NCI-H82 treated with DMSO at 0.1 percent for 48 hours (cell line): ENCODE measurements at regions not wholly inside any gene's neighbourhood (a gene's known extent, or its start where the extent isn't known, plus 50 kb on each side); places are given as distances from the start of the nearest gene placed in this dataset.
"Not testable (repeated sequence)": the region's sequence is repeated elsewhere in the genome, so short reads cannot be mapped to it uniquely, and the experiment has no call there.

Experiments
- DNase-seq: peaks from one replicate; lab custom pipeline; 2025; ENCODE audit not compliant: unreplicated experiment; lab: John Stamatoyannopoulos, UW

GRCh38 chr19:28578786-28579505 is 634.0 kb downstream of the UQCRFS1 start:
- no peak for DNase-seq

GRCh38 chr19:28578208-28578607 is 634.7 kb downstream of the UQCRFS1 start:
- DNase-seq: no peak

GRCh38 chr19:28577666-28578065 is 635.3 kb downstream of the UQCRFS1 start:
- DNase-seq: no peak

DNA sequence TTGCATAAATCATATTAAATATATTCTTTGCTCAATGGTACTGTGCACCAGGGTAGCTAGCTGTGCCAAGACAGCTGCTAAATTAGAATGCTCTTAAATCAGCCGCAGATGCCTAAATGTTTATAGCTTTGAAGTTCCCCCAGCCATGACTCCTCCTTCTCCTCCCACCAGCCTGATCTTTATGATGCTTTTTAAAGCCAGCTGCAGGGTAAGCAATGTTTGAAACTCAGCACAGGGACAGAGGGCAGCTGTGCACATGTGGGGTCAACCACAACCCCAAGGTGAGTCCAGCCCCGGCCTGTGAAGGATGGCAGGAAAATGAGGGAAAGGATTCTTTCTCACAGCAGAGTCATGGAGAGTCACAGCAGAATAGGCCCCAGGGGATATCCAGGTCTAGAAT is 635.7 kb downstream of the UQCRFS1 start:
- no peak for DNase-seq

DNA sequence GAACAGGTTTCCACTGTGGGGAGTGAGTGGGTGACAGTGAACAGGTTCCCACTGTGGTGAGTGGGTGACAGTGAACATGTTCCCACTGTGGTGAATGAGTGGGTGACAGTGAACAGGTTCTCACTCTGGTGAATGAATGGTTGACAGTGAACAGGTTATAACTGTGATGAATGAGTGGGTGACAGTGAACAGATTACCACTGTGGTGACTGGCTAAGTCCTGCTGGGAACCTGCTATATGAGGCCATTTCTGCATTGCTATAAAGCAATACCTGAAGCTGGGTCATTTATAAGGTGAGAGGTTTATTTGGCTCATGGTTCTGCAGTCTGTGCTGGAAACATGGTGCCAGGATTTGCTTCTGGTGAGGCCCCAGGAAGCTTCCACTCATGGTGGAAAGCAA is 637.1 kb downstream of the UQCRFS1 start:
- no peak for DNase-seq

DNA sequence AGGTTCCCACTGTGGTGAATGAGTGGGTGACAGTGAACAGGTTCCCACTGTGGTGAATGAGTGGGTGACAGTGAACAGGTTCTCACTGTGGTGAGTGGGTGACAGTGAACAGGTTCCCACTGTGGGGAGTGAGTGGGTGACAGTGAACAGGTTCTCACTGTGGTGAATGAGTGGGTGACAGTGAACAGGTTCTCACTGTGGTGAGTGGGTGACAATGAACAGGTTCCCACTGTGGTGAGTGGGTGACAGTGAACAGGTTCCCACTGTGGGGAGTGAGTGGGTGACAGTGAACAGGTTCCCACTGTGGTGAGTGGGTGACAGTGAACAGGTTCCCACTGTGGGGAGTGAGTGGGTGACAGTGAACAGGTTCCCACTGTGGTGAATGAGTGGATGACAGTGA is 637.6 kb downstream of the UQCRFS1 start:
- DNase-seq: not testable (repeated sequence)

GRCh38 chr19:28574212-28574611 is 638.7 kb downstream of the UQCRFS1 start:
- no peak for DNase-seq

DNA sequence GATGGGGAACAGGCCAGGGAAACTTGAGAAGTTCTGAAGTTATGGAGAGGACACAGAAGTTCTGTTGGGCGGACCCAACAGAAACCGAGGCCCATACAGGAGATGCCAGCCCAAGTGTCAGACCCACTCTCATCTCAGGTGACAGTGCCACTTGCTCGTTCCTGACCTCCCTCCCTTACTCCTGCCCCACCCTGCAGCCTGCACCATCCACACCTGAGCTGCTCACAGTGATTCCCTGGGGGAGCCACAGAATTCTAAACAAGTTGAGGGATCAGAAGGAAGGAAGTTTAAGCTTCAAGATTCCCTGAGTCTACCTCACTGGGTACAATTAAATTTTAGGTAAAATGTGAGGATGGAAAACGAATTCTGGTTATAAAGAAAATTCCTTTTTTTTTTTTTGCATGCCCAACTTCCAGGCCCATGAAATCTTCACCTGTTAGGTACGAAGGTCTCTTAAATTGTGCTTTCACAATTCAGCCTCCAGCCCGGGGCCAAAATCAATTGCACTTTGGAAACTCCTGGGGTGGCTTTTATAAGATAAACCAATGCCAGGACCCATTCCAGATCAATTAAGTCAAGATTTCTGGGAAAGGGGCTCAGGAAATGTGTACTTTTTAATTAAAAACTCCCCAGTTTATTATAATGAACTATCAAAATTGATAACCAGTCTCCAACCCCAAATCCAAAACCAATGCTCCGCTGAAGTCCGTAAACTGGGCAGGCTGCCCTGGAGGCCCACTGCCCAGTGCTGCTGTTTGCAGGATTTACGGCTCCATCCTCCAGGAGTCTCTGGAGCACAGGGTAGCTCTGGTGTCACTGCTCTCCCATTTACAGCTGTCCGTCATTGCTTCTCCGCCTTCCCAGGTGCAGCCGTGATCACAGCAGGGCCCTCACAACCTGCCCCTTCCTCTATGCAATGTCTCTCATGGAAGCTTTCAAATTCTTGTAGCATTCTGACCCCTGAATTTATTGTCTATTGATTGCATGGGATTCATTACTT is 643.5 kb downstream of the UQCRFS1 start:
- DNase-seq: no peak

DNA sequence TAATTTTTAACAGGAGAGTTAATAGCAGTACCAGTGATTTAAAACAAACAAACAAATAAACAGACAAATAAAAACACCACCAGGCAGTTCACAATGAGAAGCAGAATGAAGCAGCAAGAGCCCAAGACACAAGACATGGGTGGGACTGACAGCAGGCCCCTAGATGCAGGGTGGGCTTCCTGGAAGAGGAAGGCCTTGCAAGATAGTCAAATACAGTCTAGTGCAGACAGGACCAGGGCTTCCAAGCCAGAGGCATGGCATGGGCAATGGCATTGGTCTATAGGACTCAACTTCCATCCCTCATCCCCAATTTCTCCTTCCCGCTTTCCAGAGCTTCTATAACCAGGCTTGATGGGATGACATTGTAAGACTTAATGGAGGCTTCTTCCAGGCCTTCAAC is 645.1 kb downstream of the UQCRFS1 start:
- DNase-seq: no peak

DNA sequence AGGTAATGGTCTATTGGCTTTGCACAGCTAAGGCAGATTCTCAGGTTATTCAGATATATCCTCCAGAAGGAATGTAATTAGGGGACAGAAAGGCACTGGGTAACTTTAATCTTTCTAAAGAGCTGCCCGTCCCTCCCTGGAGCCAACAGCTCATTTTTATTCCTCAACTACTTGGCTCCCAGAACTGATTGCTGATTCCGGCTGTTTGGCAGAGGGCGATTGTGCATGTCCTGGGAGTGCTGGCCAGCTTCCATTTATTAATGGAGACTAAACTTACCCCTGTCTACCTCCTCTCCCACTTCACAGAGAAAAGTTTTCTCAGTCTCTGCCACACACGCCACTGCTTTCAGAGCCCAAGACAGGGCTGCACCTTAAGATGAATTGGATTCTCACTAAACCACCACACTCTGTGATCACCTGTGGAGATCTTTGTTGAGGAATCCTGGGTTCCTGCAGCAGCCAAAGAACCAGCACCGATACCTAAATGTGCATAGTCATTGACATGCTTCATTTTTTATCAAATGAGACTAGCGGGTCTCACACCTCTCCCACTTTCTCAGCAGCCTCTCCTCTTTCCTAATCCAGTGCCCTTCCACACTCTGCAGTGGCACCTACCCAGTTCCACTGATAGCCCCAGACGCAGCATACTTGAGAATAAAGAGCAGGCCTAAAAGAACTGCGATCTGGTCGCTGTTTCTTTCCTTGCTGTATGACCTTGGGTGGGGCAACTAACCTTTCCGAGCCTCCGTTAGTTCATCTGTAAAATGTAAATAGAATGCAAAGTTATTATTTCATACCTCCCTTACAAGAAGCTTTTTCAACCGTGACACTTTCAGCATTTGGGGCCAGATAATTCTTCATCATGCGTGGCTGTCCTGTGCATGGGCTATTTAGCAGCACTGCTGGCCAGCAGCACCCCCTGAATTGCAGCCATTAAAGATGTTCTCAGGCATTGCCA is 648.7 kb downstream of the UQCRFS1 start:
- DNase-seq: no peak

DNA sequence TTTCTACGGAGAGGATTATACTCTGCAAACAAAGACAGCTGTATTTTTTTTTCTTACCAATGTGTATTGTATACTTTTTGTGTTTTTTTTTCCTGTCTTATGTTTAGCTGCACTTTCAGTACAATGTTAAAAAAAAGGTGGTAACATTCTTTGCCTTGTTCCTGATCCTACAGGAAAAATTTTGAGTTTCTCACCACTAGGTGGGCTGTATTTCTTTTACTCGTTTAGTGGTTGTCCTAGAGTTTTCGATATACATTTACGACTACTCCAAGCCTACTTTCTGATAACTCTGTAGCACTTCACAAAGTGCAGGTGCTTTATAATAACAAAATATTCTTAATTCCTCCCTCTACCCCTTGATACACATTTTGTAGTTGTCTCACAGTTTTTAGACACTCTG is 652.2 kb downstream of the UQCRFS1 start:
- DNase-seq: no peak

DNA sequence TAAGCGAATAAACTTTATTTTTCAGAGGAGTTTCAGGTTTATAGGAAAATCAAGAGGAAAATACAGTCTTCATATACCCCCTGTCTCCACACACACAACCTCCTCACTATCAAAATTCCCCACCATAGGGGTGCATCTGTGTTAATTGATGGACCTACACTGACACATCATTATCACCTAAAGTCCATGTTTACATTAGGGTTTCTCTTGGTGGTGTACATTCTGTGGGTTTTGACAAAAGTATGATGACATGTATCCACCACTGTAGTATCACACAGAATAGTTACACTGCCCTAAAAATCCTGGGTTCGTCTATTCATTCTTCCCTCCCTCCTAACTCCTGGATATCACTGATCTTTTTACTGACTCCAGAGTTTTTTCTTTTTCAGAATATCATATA is 654.2 kb downstream of the UQCRFS1 start:
- DNase-seq: no peak

DNA sequence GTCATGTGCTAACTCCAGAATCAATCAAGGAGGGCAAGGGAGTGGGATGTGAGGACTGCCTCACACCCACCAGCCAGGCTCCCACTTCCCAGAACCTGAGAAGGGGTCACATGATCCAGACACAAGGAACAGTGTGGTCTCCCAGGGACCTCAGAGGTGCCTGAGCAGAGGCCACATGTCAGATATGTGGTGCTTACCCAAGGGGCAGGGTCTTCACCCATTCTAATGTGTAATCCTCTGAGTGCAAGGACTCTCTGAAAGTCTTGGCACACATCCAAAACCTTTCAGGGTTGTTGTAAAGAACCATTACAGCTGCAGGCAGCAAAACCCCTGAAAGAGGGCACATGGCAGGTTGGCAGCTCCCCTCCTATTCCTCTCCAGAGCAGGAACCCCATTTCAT is 656.6 kb downstream of the UQCRFS1 start:
- no peak for DNase-seq

DNA sequence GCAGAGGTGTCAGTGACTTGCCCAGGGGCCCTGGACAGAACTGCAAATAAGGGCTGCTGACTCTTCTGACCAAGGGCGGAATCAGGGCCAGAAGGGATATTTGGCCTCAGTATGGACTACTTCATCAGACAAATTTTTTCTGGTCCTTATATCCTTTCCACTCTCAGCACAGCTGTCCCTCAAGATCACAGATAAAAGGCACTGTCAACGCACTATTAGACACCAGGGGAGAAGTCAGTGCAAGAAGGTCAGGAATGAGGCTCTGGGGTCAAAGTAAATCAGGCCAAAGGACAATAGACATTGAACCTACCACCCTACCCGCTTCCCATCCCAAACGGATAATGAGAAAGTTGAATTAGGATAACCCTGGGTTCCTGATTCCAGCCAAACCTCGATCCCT is 657.6 kb downstream of the UQCRFS1 start:
- no peak for DNase-seq

- no peak for DNase-seq
These were observed 658.4 kb downstream of the UQCRFS1 start for GRCh38 chr19:28554321-28555091.

DNA sequence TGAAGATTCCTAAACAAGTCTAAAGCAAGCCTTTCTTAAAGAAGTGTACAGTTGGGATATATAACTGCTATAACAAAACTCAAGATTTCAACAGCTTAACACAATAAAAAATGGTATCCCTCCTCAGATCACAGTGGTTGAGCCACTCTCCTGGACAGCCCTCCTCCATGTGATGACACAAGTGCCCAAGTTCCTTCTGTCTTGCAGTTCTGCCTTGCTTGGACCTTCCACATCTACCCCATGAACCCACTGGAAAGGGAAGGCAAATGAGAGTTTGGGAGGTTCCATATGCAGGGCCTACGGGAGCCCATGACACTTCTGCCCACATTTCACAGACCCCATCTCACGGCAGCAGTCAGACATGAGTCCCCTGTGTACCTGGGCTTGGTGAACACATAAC is 659.2 kb downstream of the UQCRFS1 start:
- no peak for DNase-seq

- no peak for DNase-seq
These were observed 659.9 kb downstream of the UQCRFS1 start for GRCh38 chr19:28553005-28553404.

DNA sequence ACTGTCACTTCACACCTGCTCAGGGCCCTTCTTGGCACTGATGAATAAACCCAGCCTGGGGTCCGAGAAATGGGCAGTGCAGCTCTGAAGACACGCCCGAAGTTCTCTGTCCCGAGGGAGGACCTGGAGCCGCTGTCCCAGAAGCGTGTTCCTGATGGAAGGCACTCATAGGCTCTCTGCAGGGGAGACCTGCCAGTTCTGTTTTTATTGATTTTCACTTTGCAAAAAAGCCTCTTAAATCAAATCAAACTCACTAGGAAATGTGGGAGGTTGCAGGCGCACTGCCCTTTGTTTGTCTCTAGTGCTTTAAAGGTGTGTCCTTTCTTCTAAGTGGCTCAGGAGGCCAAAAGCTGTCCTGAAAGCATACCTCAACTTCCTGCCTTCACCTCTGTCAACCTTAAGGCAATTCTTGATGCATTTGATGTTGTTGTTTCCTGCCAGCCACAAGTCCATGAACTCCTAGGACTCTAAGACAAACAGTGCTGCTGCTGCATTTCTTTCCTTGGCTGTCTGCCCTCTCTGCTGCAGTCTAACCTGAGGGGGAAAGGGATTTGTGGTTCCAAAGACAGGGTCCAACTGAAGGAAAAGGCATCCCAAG is 663.2 kb downstream of the UQCRFS1 start:
- DNase-seq: no peak

GRCh38 chr19:28546148-28546685 is 666.7 kb downstream of the UQCRFS1 start:
- no peak for DNase-seq

DNA sequence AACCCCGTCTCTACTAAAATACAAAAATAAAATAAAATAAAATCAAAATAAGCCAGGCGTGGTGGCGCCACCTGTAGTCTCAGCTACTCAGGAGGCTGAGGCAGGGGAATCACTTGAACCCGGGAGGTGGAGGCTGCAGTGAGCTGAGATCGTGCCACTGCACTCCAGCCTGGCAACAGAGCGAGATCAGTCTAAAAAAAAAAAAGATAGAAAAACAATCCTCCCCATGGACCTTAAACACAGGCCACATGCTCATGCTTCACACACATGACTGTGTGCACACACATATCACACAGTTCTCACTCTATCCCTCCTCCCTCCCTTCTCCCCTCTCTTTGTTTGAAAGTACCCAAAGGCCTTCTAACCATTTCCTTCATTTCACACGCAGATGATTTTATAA is 667.6 kb downstream of the UQCRFS1 start:
- DNase-seq: not testable (repeated sequence)
